NCI-H2029 (cell line): ENCODE measurements at regions not wholly inside any gene's neighbourhood (a gene's known extent, or its start where the extent isn't known, plus 50 kb on each side); places are given as distances from the start of the nearest gene placed in this dataset.
"Not testable (repeated sequence)": the region's sequence is repeated elsewhere in the genome, so short reads cannot be mapped to it uniquely, and the experiment has no call there.

Experiments
- DNase-seq: peaks from one replicate; lab custom pipeline; 2025; lab: John Stamatoyannopoulos, UW

- no peak for DNase-seq
Observed at GRCh38 chr10:22158426-22158825, 59.4 kb downstream of the EBLN1 start.

- no peak for DNase-seq
Observed at GRCh38 chr10:22156750-22157149, 61.1 kb downstream of the EBLN1 start.

- DNase-seq, result no peak
Observed at GRCh38 chr10:22152403-22152802, 65.4 kb downstream of the EBLN1 start.

GRCh38 chr10:22150842-22151241, 67.0 kb downstream of the EBLN1 start:
- DNase-seq, result no peak

GRCh38 chr10:22148961-22149360, 68.9 kb downstream of the EBLN1 start:
- peak; percentile 7 for DNase-seq

- not testable (repeated sequence) for DNase-seq
Observed at GRCh38 chr10:22145873-22146272, 71.9 kb downstream of the EBLN1 start.

- DNase-seq, result no peak
Observed at GRCh38 chr10:22137542-22137941, 80.3 kb downstream of the EBLN1 start.

GRCh38 chr10:22135591-22135990, 82.2 kb downstream of the EBLN1 start:
- no peak for DNase-seq

- DNase-seq, result no peak
Observed at GRCh38 chr10:22133749-22134624, 83.8 kb downstream of the EBLN1 start.

- not testable (repeated sequence) for DNase-seq
Observed at GRCh38 chr10:22130824-22131223, 87.0 kb downstream of the EBLN1 start.

- not testable (repeated sequence) for DNase-seq
Observed at GRCh38 chr10:22129612-22130011, 88.2 kb downstream of the EBLN1 start.

GRCh38 chr10:22121181-22121580, 96.6 kb downstream of the EBLN1 start:
- not testable (repeated sequence) for DNase-seq

GRCh38 chr10:22120072-22120471, 97.7 kb downstream of the EBLN1 start:
- not testable (repeated sequence) for DNase-seq

GRCh38 chr10:22119575-22119974, 98.2 kb downstream of the EBLN1 start:
- DNase-seq, result not testable (repeated sequence)

GRCh38 chr10:22111705-22112104, 106.1 kb downstream of the EBLN1 start:
- no peak for DNase-seq

- DNase-seq, result no peak
Observed at GRCh38 chr10:22111260-22111659, 106.6 kb downstream of the EBLN1 start.

- DNase-seq, result no peak
Observed at GRCh38 chr10:22110761-22111160, 107.1 kb downstream of the EBLN1 start.

GRCh38 chr10:22105270-22105669, 101.7 kb upstream of the DNAJC1 start:
- no peak for DNase-seq

GRCh38 chr10:22103701-22104470, 100.4 kb upstream of the DNAJC1 start:
- DNase-seq, result no peak

GRCh38 chr10:22097696-22098095, 94.2 kb upstream of the DNAJC1 start:
- DNase-seq, result no peak

- not testable (repeated sequence) for DNase-seq
Observed at GRCh38 chr10:22091260-22091659, 87.7 kb upstream of the DNAJC1 start.

- no peak for DNase-seq
Observed at GRCh38 chr10:22087402-22087738, 83.8 kb upstream of the DNAJC1 start.

- peak; percentile 75 for DNase-seq
Observed at GRCh38 chr10:22086730-22087401, 83.3 kb upstream of the DNAJC1 start.
